HUDEP-2 (cell line): ENCODE measurements at regions not wholly inside any gene's neighbourhood (a gene's known extent, or its start where the extent isn't known, plus 50 kb on each side); places are given as distances from the start of the nearest gene placed in this dataset.

Source experiments
- DNase-seq, 76 experiments: peaks; one replicate each; lab custom pipeline; 2025; ENCODE audit not compliant: unreplicated experiment in 76 of 76; lab: John Stamatoyannopoulos, UW

GRCh38 chr3:137948400-137949072 is 61.4 kb upstream of the CLDN18 start:
- no peak for DNase-seq

GRCh38 chr3:137958636-137959035 is 51.3 kb upstream of the CLDN18 start:
- no peak for DNase-seq
